ENCODE measurements at regions not wholly inside any gene's neighbourhood (a gene's known extent, or its start where the extent isn't known, plus 50 kb on each side); places are given as distances from the start of the nearest gene placed in this dataset.

DNA sequence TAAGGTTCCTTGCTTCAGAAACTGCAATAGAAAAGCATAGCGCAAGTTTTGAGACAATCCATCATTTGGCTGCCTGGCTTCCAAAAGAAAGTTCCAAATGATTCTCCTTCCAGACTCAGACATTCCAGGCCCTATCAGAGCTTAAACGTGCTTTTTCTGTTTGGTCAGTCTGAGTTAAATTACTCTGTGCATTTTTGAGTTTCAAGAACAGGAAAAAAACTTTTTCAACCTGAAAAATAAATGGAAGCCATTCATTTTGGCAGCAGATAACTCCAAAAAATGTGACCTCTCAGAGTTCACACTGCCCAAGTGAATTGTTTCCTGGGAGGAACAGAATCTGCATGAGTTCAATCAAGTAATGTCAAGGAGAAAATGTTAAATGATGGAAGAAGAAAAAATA lies 354.2 kb downstream of the CXCL12 start:
- DNase-seq (ENCODE audit: low spot score), result no peak

DNA sequence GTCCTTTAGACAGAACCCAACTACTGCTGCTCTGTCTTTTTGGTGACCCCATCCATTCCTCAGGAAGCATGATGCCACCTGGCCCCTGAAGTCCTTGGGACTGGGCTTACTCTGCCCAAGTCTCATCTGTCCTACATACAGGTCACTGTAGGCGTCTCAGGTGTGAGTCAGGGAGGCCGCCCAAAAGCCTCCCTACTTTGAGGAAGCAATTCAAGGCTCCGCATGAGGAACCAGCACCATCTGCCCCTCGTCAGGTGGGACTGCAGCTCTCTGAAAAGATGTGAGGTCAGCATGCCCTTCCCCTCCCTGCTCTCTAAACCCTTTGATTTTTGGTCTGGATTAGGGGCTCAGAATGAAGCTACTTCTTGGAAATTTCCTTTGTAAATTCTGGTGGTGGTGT lies 354.8 kb downstream of the CXCL12 start:
- peak; percentile 34 for DNase-seq (ENCODE audit: low spot score)

DNA sequence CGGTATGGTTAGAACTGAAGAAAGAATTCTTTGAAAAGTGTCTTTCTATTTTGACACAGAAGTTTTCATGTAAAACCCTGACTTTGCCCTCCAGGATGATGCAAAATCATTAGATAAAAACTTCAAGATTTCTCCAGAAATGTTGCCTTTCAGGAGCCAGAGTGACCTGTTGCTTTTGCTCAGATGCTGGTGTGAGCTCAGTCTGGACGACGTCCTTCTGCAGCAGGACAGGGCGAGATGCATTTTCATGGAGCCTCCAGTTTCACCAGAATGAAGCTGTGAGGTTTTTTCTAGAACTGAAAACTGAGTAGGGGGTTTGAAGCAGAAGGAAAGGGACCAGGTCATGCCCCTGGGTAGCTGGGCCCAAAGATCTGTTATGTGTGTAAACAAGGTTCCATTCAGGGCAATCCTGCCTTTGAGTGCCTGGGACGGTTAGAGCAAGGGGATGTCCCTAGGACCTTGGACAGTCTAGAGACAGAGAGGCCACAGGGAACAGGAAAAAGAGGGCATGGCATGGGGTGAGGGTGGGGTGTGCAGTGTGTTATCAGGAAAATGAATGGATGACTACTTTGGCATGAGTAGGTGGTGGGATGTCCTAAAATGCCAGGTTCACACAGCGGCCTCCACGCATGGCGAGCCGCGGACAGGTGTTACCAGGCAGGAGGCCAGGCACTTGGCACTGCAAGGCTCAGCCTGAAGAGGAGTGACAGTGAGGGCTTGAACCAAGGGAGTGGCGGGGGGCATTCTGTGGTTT lies 356.3 kb downstream of the CXCL12 start:
- DNase-seq (ENCODE audit: low spot score), result no peak

DNA sequence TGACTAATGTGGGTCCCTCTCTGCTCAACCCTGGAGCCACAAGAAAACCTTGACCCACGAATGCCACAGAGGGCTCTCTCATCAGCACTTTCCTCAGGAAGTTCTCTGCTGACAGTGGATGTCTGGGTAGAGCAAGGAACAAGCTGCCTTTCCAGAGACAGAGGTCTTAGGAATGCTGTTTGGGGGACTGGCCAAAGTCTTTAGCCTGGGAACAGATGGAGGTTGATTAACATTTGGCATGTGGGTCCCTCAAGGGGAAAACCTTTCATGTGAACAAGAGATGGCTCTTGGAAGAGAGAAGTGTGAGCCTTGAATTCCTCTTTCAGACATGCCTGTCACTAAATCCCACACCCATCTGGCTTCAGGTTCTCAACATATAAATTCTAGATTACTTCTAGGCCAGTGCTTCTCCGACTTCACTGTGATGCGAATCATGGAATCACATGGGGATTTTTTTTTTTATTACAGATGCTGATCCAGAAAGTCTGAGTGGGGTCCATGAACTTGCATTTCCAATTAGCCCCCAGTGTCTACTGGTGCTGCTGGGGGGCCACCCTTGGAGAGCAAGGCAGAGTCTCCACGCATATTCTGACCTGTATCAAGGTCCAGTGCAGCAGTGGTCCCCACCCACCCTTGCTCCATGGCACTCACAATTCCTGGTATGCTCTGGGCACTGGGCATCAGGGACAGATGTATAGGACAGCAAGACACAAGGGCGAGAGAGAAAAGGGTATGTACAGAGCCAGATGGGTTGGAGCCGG lies 360.4 kb downstream of the CXCL12 start:
- DNase-seq (ENCODE audit: low spot score), result no peak

DNA sequence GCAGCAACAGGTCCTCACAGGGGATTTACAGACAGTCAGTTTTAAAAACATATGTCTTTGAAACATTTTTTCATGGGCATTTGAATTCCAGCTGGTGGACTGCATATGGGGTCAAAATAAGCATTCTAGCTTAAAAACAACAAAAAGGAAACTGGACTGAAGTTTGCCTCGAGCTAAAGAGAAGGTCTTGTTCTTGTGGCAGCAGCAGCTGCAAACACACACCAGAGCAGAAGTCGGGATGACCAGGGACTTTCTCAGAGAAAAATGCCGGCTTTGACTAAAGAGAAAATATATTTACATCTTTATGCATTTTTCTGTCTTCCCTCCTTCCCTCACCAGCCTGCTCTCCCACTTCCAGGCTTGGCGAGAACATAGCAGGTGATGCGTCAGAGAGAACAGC lies 361.4 kb downstream of the CXCL12 start:
- DNase-seq (ENCODE audit: low spot score), result no peak

DNA sequence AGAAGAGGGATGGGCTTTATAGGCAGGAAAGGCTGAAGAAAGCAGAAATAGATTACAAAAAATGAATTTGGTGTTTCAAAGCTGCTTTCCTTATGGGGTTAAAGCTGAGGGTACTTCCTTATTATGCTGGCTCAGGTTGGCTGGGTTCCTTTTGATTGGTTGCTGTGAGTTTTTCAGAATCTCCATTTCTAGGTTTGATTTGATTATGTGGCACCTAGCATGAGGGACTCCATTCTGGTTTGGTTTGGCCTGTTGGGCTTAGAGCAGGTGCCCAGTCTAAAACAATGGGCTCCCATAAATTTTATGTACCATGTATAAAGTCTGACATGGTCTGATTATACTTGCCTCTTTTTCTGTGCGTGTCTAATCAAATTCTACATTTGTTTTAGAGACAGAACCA lies 362.7 kb downstream of the CXCL12 start:
- DNase-seq (ENCODE audit: low spot score), result no peak

- DNase-seq (ENCODE audit: low spot score), result no peak
Measured at GRCh38 chr10:44020322-44021111, 364.4 kb downstream of the CXCL12 start.

- DNase-seq (ENCODE audit: low spot score), result no peak
Measured at GRCh38 chr10:44017483-44018145, 367.3 kb downstream of the CXCL12 start.

GRCh38 chr10:44016589-44017482 lies 368.1 kb downstream of the CXCL12 start:
- DNase-seq (ENCODE audit: low spot score), result no peak

DNA sequence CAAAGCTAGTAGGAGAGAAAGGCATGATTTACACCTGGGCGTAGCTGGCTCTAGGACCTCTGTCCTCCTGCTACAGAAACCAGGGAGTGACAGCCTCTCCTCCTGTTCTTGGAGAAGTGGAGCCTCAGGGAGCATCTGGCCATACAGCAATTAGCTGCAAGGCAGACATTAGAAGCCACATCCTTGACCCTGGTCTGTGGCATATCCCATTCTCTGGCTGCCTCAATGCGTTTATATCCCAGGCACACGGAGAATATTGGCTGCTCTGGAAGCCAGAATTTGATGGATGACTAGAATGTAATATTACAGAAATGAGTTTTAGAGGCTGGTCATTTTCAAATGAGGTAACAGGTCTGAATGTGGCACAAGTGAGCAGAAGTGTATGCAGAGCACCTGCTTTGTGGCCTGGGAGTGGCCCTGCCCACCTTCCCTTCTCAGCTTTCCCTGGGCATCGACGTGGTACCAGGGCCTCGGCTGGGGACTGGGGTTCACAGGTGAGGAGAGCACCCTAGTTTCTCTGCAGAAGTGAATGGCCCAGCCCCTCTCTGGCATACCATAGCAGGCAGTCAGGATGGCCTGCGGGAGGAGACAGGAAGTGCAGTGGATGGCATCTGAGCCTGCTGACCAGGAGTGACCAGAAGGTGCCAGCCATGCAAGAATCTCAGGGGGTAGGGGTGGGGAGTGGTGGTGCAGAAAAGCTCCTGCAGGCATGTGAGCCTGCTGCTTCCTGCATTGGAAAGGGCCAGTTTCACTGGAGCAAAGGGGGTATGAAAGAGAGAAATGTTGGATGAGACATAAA lies 367.2 kb upstream of the ZNF32 start:
- DNase-seq (ENCODE audit: low spot score), result no peak

DNA sequence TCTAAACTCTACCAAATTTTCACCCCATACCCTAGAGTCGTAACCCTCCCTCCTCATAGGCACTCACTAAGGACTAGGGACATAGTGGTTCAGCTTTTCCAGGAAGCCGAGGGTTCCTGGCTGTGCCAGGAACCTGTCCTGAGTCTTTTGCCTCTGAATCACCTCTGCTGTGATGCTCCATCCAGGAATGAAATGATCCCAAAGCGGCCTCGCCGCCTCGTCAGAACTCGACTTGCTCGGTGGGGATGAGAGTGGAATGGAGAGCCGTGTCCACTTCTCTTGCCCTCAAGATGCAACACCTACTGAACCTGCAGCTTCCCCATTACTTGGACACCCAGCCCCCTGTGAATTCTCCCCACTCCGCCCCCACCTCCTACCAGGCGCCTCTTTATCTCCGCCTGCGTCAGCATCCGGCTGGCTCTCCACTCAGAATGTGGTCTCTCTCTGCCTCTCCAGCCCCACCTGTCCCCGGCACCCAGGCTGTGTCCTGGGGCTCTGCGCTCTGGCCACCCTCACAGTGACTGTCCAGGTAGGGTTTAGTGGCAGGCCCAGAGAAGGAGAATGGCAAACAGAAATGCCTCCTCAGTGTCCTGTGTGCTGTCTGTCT lies 366.1 kb upstream of the ZNF32 start:
- DNase-seq (ENCODE audit: low spot score), result no peak

DNA sequence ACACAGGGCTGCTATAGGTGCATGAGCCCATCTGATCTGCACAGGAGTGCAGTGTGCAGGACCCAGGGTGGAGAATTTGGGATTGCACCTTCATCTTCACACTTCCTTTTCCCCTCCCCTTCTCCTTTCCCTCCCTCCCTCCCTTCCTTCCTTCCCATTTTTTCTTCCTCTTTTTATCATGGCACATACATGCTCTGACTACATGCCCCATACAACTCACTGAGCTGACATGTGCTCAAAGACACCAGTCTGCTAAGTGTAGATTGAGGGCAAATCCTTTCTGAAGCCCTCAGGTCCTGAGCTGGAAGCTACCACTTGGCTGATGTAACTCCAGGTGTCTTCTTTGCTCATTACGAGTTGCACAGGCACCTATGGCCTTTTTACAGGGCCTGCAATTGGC lies 365.3 kb upstream of the ZNF32 start:
- no peak for DNase-seq (ENCODE audit: low spot score)

GRCh38 chr10:44012921-44013320 lies 364.2 kb upstream of the ZNF32 start:
- no peak for DNase-seq (ENCODE audit: low spot score)

- no peak for DNase-seq (ENCODE audit: low spot score)
Measured at GRCh38 chr10:44011603-44011981, 362.9 kb upstream of the ZNF32 start.

DNA sequence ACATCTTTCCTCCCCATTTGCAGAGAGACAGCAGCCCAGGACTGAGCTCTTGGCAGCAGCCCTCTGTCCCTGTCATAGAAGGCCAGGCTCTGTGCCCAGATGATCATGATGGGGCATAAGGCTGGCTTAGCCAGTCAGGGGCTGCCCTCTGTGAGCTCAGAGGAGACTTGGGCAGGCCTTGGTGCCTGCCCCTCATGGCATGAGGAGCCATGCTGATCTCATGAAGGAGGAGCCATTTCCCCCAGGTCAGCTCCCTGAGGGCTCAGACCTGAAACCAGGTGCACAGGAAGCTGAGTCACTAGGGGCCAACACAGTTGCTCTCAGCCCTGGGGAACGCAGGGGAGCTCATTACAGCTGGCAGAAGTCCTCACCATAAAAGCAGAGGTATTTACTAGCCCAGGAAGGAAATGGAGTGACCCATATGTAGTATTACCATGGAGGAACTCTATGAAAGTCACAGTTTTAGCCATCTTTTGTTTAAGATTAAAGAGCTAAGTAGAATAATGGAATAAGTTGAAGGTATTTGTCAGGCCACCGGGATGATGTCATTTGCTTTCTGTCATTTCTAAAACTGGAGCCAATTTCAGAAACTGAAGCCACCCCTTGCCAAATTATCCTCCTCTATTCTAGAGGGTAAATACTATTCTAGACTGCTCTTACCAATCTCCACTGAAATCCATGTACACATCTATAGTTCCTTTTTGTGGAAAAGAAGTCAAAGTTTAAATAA lies 362.4 kb upstream of the ZNF32 start:
- no peak for DNase-seq (ENCODE audit: low spot score)

DNA sequence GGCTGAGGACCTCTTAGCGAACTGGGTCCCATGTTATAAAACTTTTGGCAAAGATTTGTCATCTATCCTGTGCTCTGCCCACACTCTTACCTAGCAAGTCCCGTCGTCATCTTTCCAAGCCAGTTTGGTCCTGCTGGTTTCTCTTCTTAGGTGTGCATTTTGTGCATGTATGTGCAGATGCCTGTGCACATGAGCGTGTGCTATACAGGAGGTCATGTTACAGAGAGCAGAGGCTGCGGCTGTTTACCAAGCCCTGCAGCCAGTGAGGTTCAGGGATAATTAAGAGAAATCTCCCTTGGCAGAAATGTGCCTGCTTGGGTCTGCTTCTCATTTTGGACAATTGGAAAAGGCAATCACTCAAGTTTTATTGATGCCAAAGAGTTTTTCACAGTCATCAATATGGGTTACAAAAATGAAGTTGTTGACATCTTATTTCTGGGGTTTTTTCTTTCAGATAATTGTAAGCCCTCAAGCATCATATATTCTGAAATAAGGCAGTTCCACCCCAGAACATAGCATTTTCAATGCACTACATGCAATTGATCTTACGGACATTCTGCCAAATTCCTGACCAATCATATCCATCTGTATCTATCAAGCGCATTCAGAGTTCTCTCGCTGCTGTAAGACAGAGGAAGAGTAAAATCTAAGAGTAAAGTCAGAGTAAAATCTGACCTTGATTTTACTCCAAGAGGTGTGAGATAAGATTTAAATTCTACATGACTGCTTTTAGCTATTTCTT lies 361.4 kb upstream of the ZNF32 start:
- DNase-seq (ENCODE audit: low spot score), result no peak

GRCh38 chr10:44008917-44009709 lies 360.4 kb upstream of the ZNF32 start:
- DNase-seq (ENCODE audit: low spot score), result no peak

All from iPS-NIHi11 (cell line).